SKM-1 (cell line): ENCODE measurements at regions not wholly inside any gene's neighbourhood (a gene's known extent, or its start where the extent isn't known, plus 50 kb on each side); places are given as distances from the start of the nearest gene placed in this dataset.

Experiments
- DNase-seq: peaks from one replicate; lab custom pipeline; 2025; ENCODE audit not compliant: unreplicated experiment; lab: John Stamatoyannopoulos, UW

GRCh38 chr4:125679989-125680388 lies 365.2 kb downstream of the FAT4 start:
- DNase-seq, result no peak

- DNase-seq, result no peak
Measured at GRCh38 chr4:125681240-125681639, 366.5 kb downstream of the FAT4 start.

- no peak for DNase-seq
Measured at GRCh38 chr4:125682730-125683129, 368.0 kb downstream of the FAT4 start.

- no peak for DNase-seq
Measured at GRCh38 chr4:125688841-125689240, 374.1 kb downstream of the FAT4 start.

GRCh38 chr4:125689805-125690204 lies 375.1 kb downstream of the FAT4 start:
- no peak for DNase-seq

GRCh38 chr4:125693228-125693627 lies 378.5 kb downstream of the FAT4 start:
- no peak for DNase-seq

GRCh38 chr4:125702406-125702805 lies 387.7 kb downstream of the FAT4 start:
- DNase-seq, result no peak

GRCh38 chr4:125703443-125703842 lies 388.7 kb downstream of the FAT4 start:
- DNase-seq, result no peak

- no peak for DNase-seq
Measured at GRCh38 chr4:125704726-125705125, 390.0 kb downstream of the FAT4 start.

GRCh38 chr4:125705681-125706080 lies 390.9 kb downstream of the FAT4 start:
- DNase-seq, result no peak

GRCh38 chr4:125707397-125707796 lies 392.6 kb downstream of the FAT4 start:
- no peak for DNase-seq

- DNase-seq, result no peak
Measured at GRCh38 chr4:125710766-125711165, 396.0 kb downstream of the FAT4 start.

GRCh38 chr4:125714049-125714448 lies 399.3 kb downstream of the FAT4 start:
- no peak for DNase-seq

- DNase-seq, result no peak
Measured at GRCh38 chr4:125714845-125715244, 400.1 kb downstream of the FAT4 start.

GRCh38 chr4:125719987-125720386 lies 405.2 kb downstream of the FAT4 start:
- DNase-seq, result no peak

- no peak for DNase-seq
Measured at GRCh38 chr4:125722009-125722408, 407.3 kb downstream of the FAT4 start.

GRCh38 chr4:125725957-125726525 lies 411.3 kb downstream of the FAT4 start:
- DNase-seq, result no peak

GRCh38 chr4:125727931-125728330 lies 413.2 kb downstream of the FAT4 start:
- DNase-seq, result no peak

- DNase-seq, result no peak
Measured at GRCh38 chr4:125728568-125728967, 413.8 kb downstream of the FAT4 start.

GRCh38 chr4:125729171-125729570 lies 414.4 kb downstream of the FAT4 start:
- DNase-seq, result no peak

- no peak for DNase-seq
Measured at GRCh38 chr4:125732632-125733031, 417.9 kb downstream of the FAT4 start.

- no peak for DNase-seq
Measured at GRCh38 chr4:125734504-125734903, 419.7 kb downstream of the FAT4 start.

GRCh38 chr4:125735102-125735501 lies 420.3 kb downstream of the FAT4 start:
- no peak for DNase-seq

- DNase-seq, result no peak
Measured at GRCh38 chr4:125736057-125736456, 421.3 kb downstream of the FAT4 start.
